Muscle of leg (tissue), 3 donors: ENCODE measurements at regions not wholly inside any gene's neighbourhood (a gene's known extent, or its start where the extent isn't known, plus 50 kb on each side); places are given as distances from the start of the nearest gene placed in this dataset.
"Not testable (repeated sequence)": the region's sequence is repeated elsewhere in the genome, so short reads cannot be mapped to it uniquely, and the experiment has no call there.

Source experiments
- DNase-seq: peaks from one replicate; pipeline ENCODE4 v3.0.0; 2013
- H3K27ac ChIP-seq: one replicate; pipeline ENCODE4 v1.5.1; 2013; ENCODE audit warnings: mild to moderate bottlenecking, low read length, control low read depth
- H3K27me3 ChIP-seq: one replicate; pipeline ENCODE4 v1.6.1; 2013; ENCODE audit warnings: low read length; ENCODE audit not compliant: control insufficient read depth, insufficient read depth
- H3K36me3 ChIP-seq: one replicate; pipeline ENCODE4 v1.6.1; 2013; ENCODE audit warnings: low read length; ENCODE audit not compliant: control insufficient read depth, insufficient read depth
- H3K4me1 ChIP-seq: one replicate; pipeline ENCODE4 v1.6.1; 2013; ENCODE audit warnings: low read length; ENCODE audit not compliant: control insufficient read depth, insufficient read depth
- H3K4me3 ChIP-seq: one replicate; pipeline ENCODE4 v1.5.1; 2013; ENCODE audit warnings: low read length, control low read depth
- H3K9me3 ChIP-seq: replicated peaks from 2 replicates; pipeline ENCODE4 v1.6.1; 2013; ENCODE audit warnings: low read depth, low read length; ENCODE audit not compliant: control insufficient read depth
- WGBS: methylation state at CpG from one replicate; pipeline ENCODE4 v1.1.5; 2013; ENCODE audit warnings: missing lambda C conversion rate; ENCODE audit not compliant: insufficient coverage; 5-methylcytosine and 5-hydroxymethylcytosine counted together

GRCh38 chr13:80496721-80497397 is 155.9 kb upstream of the SPRY2 start:
- no peak overlapping the region for H3K4me3 ChIP-seq
- no peaks in the 10 kb centered on the region for H3K9me3 ChIP-seq
- DNase-seq: no peak
- no peaks in the 10 kb centered on the region for H3K4me1 ChIP-seq
- no peaks in the 10 kb centered on the region for H3K36me3 ChIP-seq
- no CpG with 5 or more reads among the region's 5 CpGs for WGBS
- H3K27ac ChIP-seq: no peak overlapping the region
- H3K27me3 ChIP-seq: no peaks in the 10 kb centered on the region

GRCh38 chr13:80490491-80490943 is 149.6 kb upstream of the SPRY2 start:
- WGBS: 93% methylated on average over 25 of the region's 36 CpGs
- not testable (repeated sequence) for H3K4me1 ChIP-seq, H3K9me3 ChIP-seq, H3K27me3 ChIP-seq, H3K27ac ChIP-seq, DNase-seq, H3K36me3 ChIP-seq, H3K4me3 ChIP-seq

DNA sequence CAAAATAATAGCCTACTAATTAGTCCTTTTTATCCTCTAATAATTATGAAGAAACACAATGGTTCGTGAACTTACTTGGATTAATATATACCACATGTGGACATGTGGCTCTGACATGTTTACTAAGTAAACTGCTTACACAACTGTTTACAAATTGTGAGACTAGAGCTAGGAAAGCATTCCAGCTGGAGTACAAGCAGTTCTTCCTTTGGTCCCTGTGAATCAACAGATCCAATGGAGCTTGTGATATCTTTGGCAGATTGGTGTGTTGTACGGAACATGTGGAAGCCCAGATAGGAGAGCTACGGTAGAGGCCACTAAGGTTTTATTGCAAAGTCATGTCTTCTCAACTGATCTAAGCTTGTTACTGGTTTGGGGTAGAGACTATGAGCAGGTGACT is 145.5 kb upstream of the SPRY2 start:
- H3K27me3 ChIP-seq: no peaks in the 10 kb centered on the region
- 94% methylated on average over 2 of the region's 3 CpGs for WGBS
- no peak overlapping the region for H3K4me3 ChIP-seq
- no peaks in the 10 kb centered on the region for H3K36me3 ChIP-seq
- no peaks in the 10 kb centered on the region for H3K9me3 ChIP-seq
- no peak overlapping the region for H3K27ac ChIP-seq
- no peak for DNase-seq
- H3K4me1 ChIP-seq: no peaks in the 10 kb centered on the region

DNA sequence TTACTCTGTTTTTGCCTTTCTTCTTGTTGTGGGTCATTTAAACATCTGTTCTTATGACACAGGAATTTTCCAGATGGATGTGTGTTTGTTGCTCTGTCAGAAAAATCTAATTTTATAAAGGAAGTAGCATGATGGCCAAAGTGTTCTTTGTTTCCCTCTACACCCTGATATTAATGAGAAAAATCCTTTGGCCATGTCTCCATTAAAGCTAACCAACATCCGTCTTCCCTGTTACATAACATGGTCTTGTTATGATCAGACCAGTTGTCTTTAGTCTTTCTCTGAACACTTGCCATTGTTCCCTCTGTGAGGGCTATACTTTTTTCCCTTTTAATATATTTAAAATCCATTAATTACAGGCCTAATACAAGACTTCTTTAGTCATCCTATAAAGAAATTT is 142.2 kb upstream of the SPRY2 start:
- DNase-seq: peak; percentile 43
- H3K36me3 ChIP-seq: no peaks in the 10 kb centered on the region
- no peaks in the 10 kb centered on the region for H3K9me3 ChIP-seq
- no peaks in the 10 kb centered on the region for H3K27me3 ChIP-seq
- no CpG with 5 or more reads among the region's 1 CpG for WGBS
- no peak overlapping the region for H3K4me3 ChIP-seq
- H3K27ac ChIP-seq: no peak overlapping the region
- H3K4me1 ChIP-seq: no peaks in the 10 kb centered on the region

GRCh38 chr13:80481588-80481987 is 140.7 kb upstream of the SPRY2 start:
- no peaks in the 10 kb centered on the region for H3K9me3 ChIP-seq
- no peaks in the 10 kb centered on the region for H3K4me1 ChIP-seq
- H3K36me3 ChIP-seq: no peaks in the 10 kb centered on the region
- no peak for DNase-seq
- H3K4me3 ChIP-seq: no peak overlapping the region
- H3K27me3 ChIP-seq: no peaks in the 10 kb centered on the region
- H3K27ac ChIP-seq: no peak overlapping the region

DNA sequence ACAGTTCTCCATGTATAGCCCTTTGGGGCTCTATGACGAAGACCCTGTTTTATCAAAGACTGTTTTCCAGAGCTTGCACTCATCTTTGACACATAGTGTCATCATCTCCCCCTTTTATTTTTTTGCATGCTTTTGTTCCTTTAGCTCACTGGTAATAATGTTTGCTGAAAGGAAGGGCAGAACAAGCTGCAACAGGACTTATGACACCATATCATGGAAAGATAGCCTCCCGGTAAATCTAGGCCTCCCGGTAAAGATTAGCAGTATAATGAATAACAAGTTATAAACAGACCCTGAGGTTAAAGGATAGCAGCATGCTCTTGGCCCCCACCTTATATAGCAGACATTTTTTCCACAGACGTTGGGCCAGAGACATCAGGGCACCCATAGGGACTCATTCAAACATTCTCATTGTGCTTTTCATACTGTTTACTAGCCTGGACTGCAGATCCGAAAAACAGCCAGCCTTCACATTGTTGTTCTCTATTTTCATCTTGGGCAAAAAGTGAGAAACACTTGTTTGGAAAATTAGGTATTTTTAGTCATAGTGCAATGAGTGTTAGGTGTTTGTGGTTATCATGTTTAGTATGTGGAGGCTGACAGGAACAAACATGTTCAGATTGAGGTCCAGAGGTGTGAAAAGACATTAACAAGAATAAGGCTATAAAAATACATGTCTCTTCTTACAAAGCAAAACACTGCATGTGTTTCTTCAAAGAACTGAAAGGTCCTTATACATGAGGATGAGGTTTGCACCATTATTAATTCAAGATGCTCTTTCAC is 136.9 kb upstream of the SPRY2 start:
- no peak for DNase-seq
- Histone ChIP-seq H3K4me1 (no peaks in the 10 kb centered on the region), H3K36me3 (no peaks in the 10 kb centered on the region), H3K4me3 (no peak overlapping the region), H3K9me3 (no peaks in the 10 kb centered on the region), H3K27me3 (no peaks in the 10 kb centered on the region), H3K27ac (no peak overlapping the region)
- WGBS: 17% methylated on average over 1 of the region's 5 CpGs

- H3K9me3 ChIP-seq: no peaks in the 10 kb centered on the region
- no CpG with 5 or more reads among the region's 3 CpGs for WGBS
- DNase-seq: no peak
- no peak overlapping the region for H3K27ac ChIP-seq
- H3K4me1 ChIP-seq: no peaks in the 10 kb centered on the region
- H3K4me3 ChIP-seq: no peak overlapping the region
- no peaks in the 10 kb centered on the region for H3K27me3 ChIP-seq
- H3K36me3 ChIP-seq: no peaks in the 10 kb centered on the region
These were observed 136.0 kb upstream of the SPRY2 start for GRCh38 chr13:80476953-80477352.

- no peaks in the 10 kb centered on the region for H3K36me3 ChIP-seq
- WGBS: no CpG with 5 or more reads among the region's 2 CpGs
- DNase-seq: no peak
These were observed 134.8 kb upstream of the SPRY2 start for GRCh38 chr13:80475718-80476117.

DNA sequence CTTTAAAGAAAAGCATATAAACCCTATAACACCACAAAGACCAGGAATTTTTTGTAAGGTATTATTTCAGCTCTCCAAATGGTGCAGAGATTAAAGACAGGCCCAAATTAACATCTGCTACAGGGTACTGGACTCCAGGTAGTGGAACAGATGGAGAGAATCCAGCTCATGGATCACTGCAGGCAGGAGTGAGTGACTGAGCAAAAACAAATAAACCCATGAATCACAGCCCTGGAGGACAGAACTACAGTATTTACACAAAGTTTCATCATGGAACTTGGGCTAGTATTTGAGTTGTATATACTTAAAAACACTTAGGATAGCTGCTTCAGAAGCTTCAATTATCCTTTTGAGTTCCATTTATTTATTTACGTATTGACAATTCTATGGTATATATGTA is 132.8 kb upstream of the SPRY2 start:
- H3K27me3 ChIP-seq: no peaks in the 10 kb centered on the region
- H3K9me3 ChIP-seq: no peaks in the 10 kb centered on the region
- H3K4me1 ChIP-seq: peaks cover 10% of the 10 kb centered on the region
- no peak overlapping the region for H3K4me3 ChIP-seq
- H3K36me3 ChIP-seq: no peaks in the 10 kb centered on the region
- no peak for DNase-seq
- no peak overlapping the region for H3K27ac ChIP-seq
- WGBS: no CpG with 5 or more reads among the region's 1 CpG

More at GRCh38 chr13:80475718-80476117, 134.8 kb upstream of the SPRY2 start:
- Histone ChIP-seq H3K4me1 (peaks cover 3% of the 10 kb centered on the region), H3K4me3 (no peak overlapping the region), H3K27me3 (no peaks in the 10 kb centered on the region), H3K9me3 (no peaks in the 10 kb centered on the region), H3K27ac (no peak overlapping the region)

- Histone ChIP-seq H3K27me3 (no peaks in the 10 kb centered on the region), H3K4me1 (peaks cover 10% of the 10 kb centered on the region), H3K4me3 (no peak overlapping the region), H3K9me3 (no peaks in the 10 kb centered on the region), H3K36me3 (no peaks in the 10 kb centered on the region), H3K27ac (peak overlapping the region; percentile 96)
- DNase-seq: peak; percentile 96
- no CpG with 5 or more reads among the region's 3 CpGs for WGBS
These were observed 129.0 kb upstream of the SPRY2 start for GRCh38 chr13:80469853-80470381.
